PFSK-1 (cell line): ENCODE measurements at regions not wholly inside any gene's neighbourhood (a gene's known extent, or its start where the extent isn't known, plus 50 kb on each side); places are given as distances from the start of the nearest gene placed in this dataset.

Experiments used
- POLR2AphosphoS5 ChIP-seq: IDR thresholded peaks from 2 replicates; pipeline ENCODE4 v1.6.1; 2012; ENCODE audit warnings: low read depth, mild to moderate bottlenecking, control low read depth, low read length, moderate library complexity
- TAF1 ChIP-seq: IDR thresholded peaks from 2 replicates; pipeline ENCODE4 v1.6.1; 2012; ENCODE audit warnings: low read length, control low read depth, borderline replicate concordance; ENCODE audit not compliant: insufficient read depth
- TF ChIP-seq, protein P1 (sequence below), 2 experiments: IDR thresholded peaks; 2 replicates each; pipeline versions ENCODE4 v1.6.1 to v1.8.0; 2011 to 2012; ENCODE audit warnings: low read depth in 2 of 2, low read length in 2 of 2, control low read depth in 1 of 2, inconsistent platforms in 1 of 2, mild to moderate bottlenecking in 1 of 2, moderate library complexity in 1 of 2; ENCODE audit not compliant: insufficient read depth in 1 of 2

GRCh38 chr1:50347933-50348332, 75.3 kb downstream of the DMRTA2 start:
- TF ChIP-seq, protein P1, sequence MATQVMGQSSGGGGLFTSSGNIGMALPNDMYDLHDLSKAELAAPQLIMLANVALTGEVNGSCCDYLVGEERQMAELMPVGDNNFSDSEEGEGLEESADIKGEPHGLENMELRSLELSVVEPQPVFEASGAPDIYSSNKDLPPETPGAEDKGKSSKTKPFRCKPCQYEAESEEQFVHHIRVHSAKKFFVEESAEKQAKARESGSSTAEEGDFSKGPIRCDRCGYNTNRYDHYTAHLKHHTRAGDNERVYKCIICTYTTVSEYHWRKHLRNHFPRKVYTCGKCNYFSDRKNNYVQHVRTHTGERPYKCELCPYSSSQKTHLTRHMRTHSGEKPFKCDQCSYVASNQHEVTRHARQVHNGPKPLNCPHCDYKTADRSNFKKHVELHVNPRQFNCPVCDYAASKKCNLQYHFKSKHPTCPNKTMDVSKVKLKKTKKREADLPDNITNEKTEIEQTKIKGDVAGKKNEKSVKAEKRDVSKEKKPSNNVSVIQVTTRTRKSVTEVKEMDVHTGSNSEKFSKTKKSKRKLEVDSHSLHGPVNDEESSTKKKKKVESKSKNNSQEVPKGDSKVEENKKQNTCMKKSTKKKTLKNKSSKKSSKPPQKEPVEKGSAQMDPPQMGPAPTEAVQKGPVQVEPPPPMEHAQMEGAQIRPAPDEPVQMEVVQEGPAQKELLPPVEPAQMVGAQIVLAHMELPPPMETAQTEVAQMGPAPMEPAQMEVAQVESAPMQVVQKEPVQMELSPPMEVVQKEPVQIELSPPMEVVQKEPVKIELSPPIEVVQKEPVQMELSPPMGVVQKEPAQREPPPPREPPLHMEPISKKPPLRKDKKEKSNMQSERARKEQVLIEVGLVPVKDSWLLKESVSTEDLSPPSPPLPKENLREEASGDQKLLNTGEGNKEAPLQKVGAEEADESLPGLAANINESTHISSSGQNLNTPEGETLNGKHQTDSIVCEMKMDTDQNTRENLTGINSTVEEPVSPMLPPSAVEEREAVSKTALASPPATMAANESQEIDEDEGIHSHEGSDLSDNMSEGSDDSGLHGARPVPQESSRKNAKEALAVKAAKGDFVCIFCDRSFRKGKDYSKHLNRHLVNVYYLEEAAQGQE (IDR thresholded peaks at IDR 0.05; ENCODE audit: insufficient read depth in 1 of 2, low read depth in 2 of 2, low read length in 2 of 2), result no peak
- TF ChIP-seq TAF1 (no peak), POLR2AphosphoS5 (no peak)
